Epithelial cell of esophagus (primary cell): ENCODE measurements at regions not wholly inside any gene's neighbourhood (a gene's known extent, or its start where the extent isn't known, plus 50 kb on each side); places are given as distances from the start of the nearest gene placed in this dataset.

ENCODE experiments used
- DNase-seq: peaks from one replicate; pipeline ENCODE4 v3.0.0; 2010; ENCODE audit warnings: low read depth
- H3K4me3 ChIP-seq: 2 replicates; pipeline ENCODE4 v1.5.1; 2011; ENCODE audit warnings: mild to moderate bottlenecking, low read length, control low read depth
- CTCF ChIP-seq: IDR thresholded peaks from 2 replicates; pipeline ENCODE4 v1.5.1; 2011; ENCODE audit warnings: low read depth, mild to moderate bottlenecking, low read length, control low read depth, inconsistent platforms; ENCODE audit not compliant: insufficient read depth; ENCODE audit errors: missing control alignments

GRCh38 chr2:81767187-81767912 is 1462.8 kb upstream of the LRRTM1 start:
- no peak for DNase-seq
- no peak overlapping the region for H3K4me3 ChIP-seq
- no peak for TF ChIP-seq CTCF

GRCh38 chr2:81747481-81748070 is 1443.0 kb upstream of the LRRTM1 start:
- no peak overlapping the region for H3K4me3 ChIP-seq
- DNase-seq, result no peak
- no peak for TF ChIP-seq CTCF

GRCh38 chr2:81739966-81740365 is 1435.4 kb upstream of the LRRTM1 start:
- TF ChIP-seq CTCF, result no peak
- no peak for DNase-seq
- H3K4me3 ChIP-seq, result no peak overlapping the region

- H3K4me3 ChIP-seq, result no peak overlapping the region
- no peak for DNase-seq
- TF ChIP-seq CTCF, result no peak
Observed at GRCh38 chr2:81734981-81735380, 1430.4 kb upstream of the LRRTM1 start.

GRCh38 chr2:81714817-81715216 is 1410.3 kb upstream of the LRRTM1 start:
- TF ChIP-seq CTCF, result no peak
- no peak overlapping the region for H3K4me3 ChIP-seq
- no peak for DNase-seq

- DNase-seq, result no peak
- H3K4me3 ChIP-seq, result no peak overlapping the region
- no peak for TF ChIP-seq CTCF
Observed at GRCh38 chr2:81706856-81707255, 1402.3 kb upstream of the LRRTM1 start.

GRCh38 chr2:81703831-81704230 is 1399.3 kb upstream of the LRRTM1 start:
- DNase-seq, result no peak
- TF ChIP-seq CTCF, result no peak
- no peak overlapping the region for H3K4me3 ChIP-seq
